ENCODE measurements at regions not wholly inside any gene's neighbourhood (a gene's known extent, or its start where the extent isn't known, plus 50 kb on each side); places are given as distances from the start of the nearest gene placed in this dataset. TPM values are rescaled to one million over a fixed set of nuclear protein-coding genes. Genes with fewer than 3 reads are reported as not detected.

DNA sequence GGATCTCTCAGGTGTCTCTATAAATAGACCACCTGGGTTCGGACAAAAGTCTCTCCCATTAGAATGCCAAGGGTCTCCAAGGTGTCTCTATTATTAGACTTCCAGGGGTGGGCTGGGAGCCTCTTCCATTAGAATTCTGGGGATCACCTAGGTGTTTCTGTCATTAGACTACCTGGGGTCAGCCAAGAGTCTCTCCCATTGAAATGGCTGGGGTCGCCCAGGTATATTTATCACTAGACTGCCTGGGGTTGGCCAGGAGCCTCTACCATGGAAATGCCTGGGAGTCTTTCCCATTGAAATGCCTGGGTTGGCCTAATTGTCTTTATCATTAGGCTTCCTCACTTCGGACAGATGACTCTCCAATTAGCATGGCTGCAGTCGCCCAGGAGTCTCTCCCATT, 1565.5 kb downstream of the UQCRFS1 start:
- intact Hi-C loops (cut with DNase I): no loop called here
- peaks cover 0 to 24% (median 0%) of the 10 kb centered on the region in 3 donors for H3K9me3 ChIP-seq

DNA sequence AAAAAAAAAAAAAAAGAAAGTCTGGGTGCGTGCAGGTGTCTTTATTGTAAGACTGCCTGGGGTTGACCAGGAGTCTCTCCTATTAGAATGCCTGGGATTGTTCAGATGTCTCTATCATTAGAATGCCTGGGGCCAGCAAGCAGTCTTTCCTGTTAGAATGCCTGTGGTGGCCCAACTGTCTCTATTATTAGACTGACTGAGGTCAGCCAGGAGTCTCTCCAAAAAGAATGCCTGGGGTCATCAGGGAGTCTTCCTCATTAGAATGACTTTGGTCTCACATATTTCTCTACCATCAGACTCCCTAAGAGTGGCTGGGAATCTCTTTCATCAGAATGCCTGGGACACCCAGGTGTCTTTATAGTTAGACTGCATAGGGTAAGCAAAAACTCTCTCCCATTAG, 1577.5 kb downstream of the UQCRFS1 start:
- TF ChIP-seq POLR2A (IDR thresholded peaks at IDR 0.05): no peak
- TF ChIP-seq, protein P1, sequence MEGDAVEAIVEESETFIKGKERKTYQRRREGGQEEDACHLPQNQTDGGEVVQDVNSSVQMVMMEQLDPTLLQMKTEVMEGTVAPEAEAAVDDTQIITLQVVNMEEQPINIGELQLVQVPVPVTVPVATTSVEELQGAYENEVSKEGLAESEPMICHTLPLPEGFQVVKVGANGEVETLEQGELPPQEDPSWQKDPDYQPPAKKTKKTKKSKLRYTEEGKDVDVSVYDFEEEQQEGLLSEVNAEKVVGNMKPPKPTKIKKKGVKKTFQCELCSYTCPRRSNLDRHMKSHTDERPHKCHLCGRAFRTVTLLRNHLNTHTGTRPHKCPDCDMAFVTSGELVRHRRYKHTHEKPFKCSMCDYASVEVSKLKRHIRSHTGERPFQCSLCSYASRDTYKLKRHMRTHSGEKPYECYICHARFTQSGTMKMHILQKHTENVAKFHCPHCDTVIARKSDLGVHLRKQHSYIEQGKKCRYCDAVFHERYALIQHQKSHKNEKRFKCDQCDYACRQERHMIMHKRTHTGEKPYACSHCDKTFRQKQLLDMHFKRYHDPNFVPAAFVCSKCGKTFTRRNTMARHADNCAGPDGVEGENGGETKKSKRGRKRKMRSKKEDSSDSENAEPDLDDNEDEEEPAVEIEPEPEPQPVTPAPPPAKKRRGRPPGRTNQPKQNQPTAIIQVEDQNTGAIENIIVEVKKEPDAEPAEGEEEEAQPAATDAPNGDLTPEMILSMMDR (IDR thresholded peaks at IDR 0.05): no peak
- 90 to 100% methylated on average over 1 of the region's 1 CpG for WGBS, 2 donors

More for the DNA sequence above, 1565.5 kb downstream of the UQCRFS1 start:
- DNase-seq (no peak), ATAC-seq (no peak)
- Histone ChIP-seq H3K36me3 (replicated peaks in 1 of 2; ENCODE audit: insufficient read depth in 1 of 2, low read depth in 2 of 2) (no peaks in the 10 kb centered on the region), H3K4me3 (no peak overlapping the region), H3K27ac (no peak overlapping the region), H3K4me1 (no peaks in the 10 kb centered on the region), H3K27me3 (no peaks in the 10 kb centered on the region)
- 46 to 51% methylated on average over 2 to 4 of the region's 4 CpGs for WGBS, 2 donors
- TF ChIP-seq, protein P1 (IDR thresholded peaks at IDR 0.05): no peak
- no peak for TF ChIP-seq POLR2A (IDR thresholded peaks at IDR 0.05)

GRCh38 chr19:27618006-27618405, 1594.9 kb downstream of the UQCRFS1 start:
- ATAC-seq: no peak
- Histone ChIP-seq H3K27ac (no peak overlapping the region), H3K36me3 (replicated peaks in 1 of 2; ENCODE audit: insufficient read depth in 1 of 2, low read depth in 2 of 2) (no peaks in the 10 kb centered on the region), H3K27me3 (no peaks in the 10 kb centered on the region), H3K9me3 (peaks cover 0 to 8% (median 0%) of the 10 kb centered on the region in 3 donors), H3K4me3 (no peak overlapping the region), H3K4me1 (no peaks in the 10 kb centered on the region)
- 56 to 58% methylated on average over 1 of the region's 1 CpG for WGBS, 2 donors
- intact Hi-C loops (cut with DNase I): no loop called here
- DNase-seq: no peak
- TF ChIP-seq, protein P1 (IDR thresholded peaks at IDR 0.05): no peak
- no peak for TF ChIP-seq POLR2A (IDR thresholded peaks at IDR 0.05)

More for the DNA sequence above, 1577.5 kb downstream of the UQCRFS1 start:
- ATAC-seq (no peak), DNase-seq (no peak)
- Histone ChIP-seq H3K27ac (no peak overlapping the region), H3K9me3 (peaks cover 0 to 17% (median 0%) of the 10 kb centered on the region in 3 donors), H3K36me3 (replicated peaks in 1 of 2; ENCODE audit: insufficient read depth in 1 of 2, low read depth in 2 of 2) (no peaks in the 10 kb centered on the region), H3K4me1 (no peaks in the 10 kb centered on the region), H3K27me3 (no peaks in the 10 kb centered on the region), H3K4me3 (no peak overlapping the region)
- intact Hi-C loops (cut with DNase I): no loop called here

- Histone ChIP-seq H3K36me3 (replicated peaks in 1 of 2; ENCODE audit: insufficient read depth in 1 of 2, low read depth in 2 of 2) (no peaks in the 10 kb centered on the region), H3K4me3 (no peak overlapping the region), H3K27ac (no peak overlapping the region), H3K9me3 (peaks cover 0 to 25% (median 0%) of the 10 kb centered on the region in 3 donors), H3K27me3 (no peaks in the 10 kb centered on the region), H3K4me1 (no peaks in the 10 kb centered on the region)
- DNase-seq (no peak), ATAC-seq (no peak)
- intact Hi-C loops (cut with DNase I): no loop called here
- TF ChIP-seq POLR2A (IDR thresholded peaks at IDR 0.05): no peak
- TF ChIP-seq, protein P1 (IDR thresholded peaks at IDR 0.05): no peak
Observed at GRCh38 chr19:27580906-27581305, 1632.0 kb downstream of the UQCRFS1 start.

Small RNA genes in the stretch of these regions (small RNA-seq; reads per million reads assigned to genes)
- not detected for gene AC006504.6
- gene RNA5SP470: not detected
